Liver (tissue), 8 donors: ENCODE measurements at regions not wholly inside any gene's neighbourhood (a gene's known extent, or its start where the extent isn't known, plus 50 kb on each side); places are given as distances from the start of the nearest gene placed in this dataset.

Source experiments
- DNase-seq: peaks from one replicate; pipeline ENCODE4 v3.0.0-alpha.2; 2017; ENCODE audit warnings: low spot score
- H3K27ac ChIP-seq, 2 donors: one replicate each; pipeline ENCODE4 v1.7.0; 2013; ENCODE audit warnings: inconsistent platforms in 2 of 2, low read length in 2 of 2, control low read depth in 1 of 2, low read depth in 1 of 2, mild to moderate bottlenecking in 1 of 2
- H3K27me3 ChIP-seq, 4 donors: one replicate each; pipeline versions ENCODE4 v1.6.1 to v1.7.0; 2013; ENCODE audit warnings: low read length in 3 of 4, inconsistent platforms in 1 of 4, mild to moderate bottlenecking in 1 of 4, moderate library complexity in 1 of 4; ENCODE audit not compliant: control insufficient read depth in 4 of 4, insufficient read depth in 4 of 4
- H3K36me3 ChIP-seq, 4 donors: one replicate each; pipeline versions ENCODE4 v1.6.1 to v1.7.0; 2013; ENCODE audit warnings: low read length in 3 of 4, mild to moderate bottlenecking in 3 of 4, low read depth in 1 of 4, moderate library complexity in 1 of 4; ENCODE audit not compliant: control insufficient read depth in 4 of 4, insufficient read depth in 3 of 4
- H3K4me1 ChIP-seq, 4 donors: one replicate each; pipeline versions ENCODE4 v1.6.1 to v1.7.0; 2013; ENCODE audit warnings: low read length in 3 of 4, mild to moderate bottlenecking in 3 of 4, moderate library complexity in 1 of 4; ENCODE audit not compliant: control insufficient read depth in 4 of 4, insufficient read depth in 4 of 4
- H3K4me3 ChIP-seq, 3 donors: one replicate each; pipeline versions ENCODE4 v1.6.1 to v1.7.0; 2013; ENCODE audit warnings: low read length in 3 of 3, control low read depth in 1 of 3, low read depth in 1 of 3, mild to moderate bottlenecking in 1 of 3
- H3K9ac ChIP-seq, 2 donors: one replicate each; pipeline ENCODE4 v1.7.0; 2013; ENCODE audit warnings: low read length in 2 of 2, mild to moderate bottlenecking in 2 of 2, moderate library complexity in 2 of 2, control low read depth in 1 of 2, low read depth in 1 of 2
- H3K9me3 ChIP-seq, 4 donors: one replicate each; pipeline versions ENCODE4 v1.6.1 to v1.7.0; 2013; ENCODE audit warnings: low read length in 3 of 4; ENCODE audit not compliant: control insufficient read depth in 4 of 4
- ATF3 ChIP-seq: IDR thresholded peaks from 2 replicates; pipeline ENCODE4 v1.6.1; 2016; ENCODE audit warnings: antibody characterized with exemption
- CTCF ChIP-seq: fragments of 150-350 bp; IDR thresholded peaks from 2 replicates; pipeline ENCODE4 v1.5.1; 2017; ENCODE audit warnings: improper control_type of control experiment, low read depth, low read length; ENCODE audit not compliant: missing input control
- EGR1 ChIP-seq, 2 donors: IDR thresholded peaks; 2 replicates each; pipeline ENCODE4 v1.6.1; 2016 to 2018; ENCODE audit warnings: antibody characterized with exemption in 2 of 2, low read depth in 2 of 2
- FOXA1 ChIP-seq: IDR thresholded peaks from 2 replicates; pipeline ENCODE4 v1.6.1; 2016; ENCODE audit warnings: antibody characterized with exemption
- FOXA2 ChIP-seq: IDR thresholded peaks from 2 replicates; pipeline ENCODE4 v1.6.1; 2016; ENCODE audit warnings: antibody characterized with exemption
- GABPA ChIP-seq, 2 donors: IDR thresholded peaks in 1 of 2; conservative IDR thresholded peaks in 1 of 2; 2 replicates each; pipeline ENCODE4 v1.6.1; 2016; ENCODE audit warnings: antibody characterized with exemption in 2 of 2, mild to moderate bottlenecking in 1 of 2, moderate library complexity in 1 of 2
- HNF4G ChIP-seq: IDR thresholded peaks from 2 replicates; pipeline ENCODE4 v1.6.1; 2016; ENCODE audit warnings: antibody characterized with exemption
- NR2F2 ChIP-seq: IDR thresholded peaks from 2 replicates; pipeline ENCODE4 v1.6.1; 2016; ENCODE audit warnings: antibody characterized with exemption
- RAD21 ChIP-seq, 2 donors: IDR thresholded peaks; 2 replicates each; pipeline ENCODE4 v1.6.1; 2016; ENCODE audit warnings: antibody characterized with exemption in 2 of 2, mild to moderate bottlenecking in 2 of 2
- REST ChIP-seq: IDR thresholded peaks from 2 replicates; pipeline ENCODE4 v1.6.1; 2016; ENCODE audit warnings: antibody characterized with exemption, mild to moderate bottlenecking
- RXRA ChIP-seq, 2 donors: IDR thresholded peaks; 2 replicates each; pipeline ENCODE4 v1.6.1; 2017 to 2018; ENCODE audit warnings: antibody characterized with exemption in 2 of 2, mild to moderate bottlenecking in 1 of 2
- SP1 ChIP-seq: IDR thresholded peaks from 2 replicates; pipeline ENCODE4 v1.6.1; 2018; ENCODE audit warnings: antibody characterized with exemption, mild to moderate bottlenecking
- TAF1 ChIP-seq: conservative IDR thresholded peaks from 2 replicates; pipeline ENCODE4 v1.6.1; 2016; ENCODE audit warnings: antibody characterized with exemption, mild to moderate bottlenecking
- ZBTB33 ChIP-seq: IDR thresholded peaks from 2 replicates; pipeline ENCODE4 v1.6.1; 2016; ENCODE audit warnings: antibody characterized with exemption
- WGBS: extraction: QIAGEN DNeasy Blood & Tissue Kit; methylation state at CpG from one replicate; pipeline ENCODE4 v1.1.7; 2013; 5-methylcytosine and 5-hydroxymethylcytosine counted together
- donor health status: healthy.
- donor health status: healthy.
- donor health status: healthy.
- donor health status: healthy.
- donor health status: healthy.

GRCh38 chr9:82242285-82242963 lies 253.9 kb downstream of the SPATA31D1 start (continued):
- TF ChIP-seq REST (no peak), FOXA1 (no peak), RAD21 (IDR thresholded peaks at IDR 0.05) (no peak)

- 85% methylated on average over 1 of the region's 1 CpG for WGBS
- no peak for DNase-seq
Measured at GRCh38 chr9:82247318-82247717, 258.7 kb downstream of the SPATA31D1 start.

More at GRCh38 chr9:82247318-82247717, 258.7 kb downstream of the SPATA31D1 start:
- no peaks in the 10 kb centered on the region for H3K27me3 ChIP-seq
- no peaks in the 10 kb centered on the region for H3K36me3 ChIP-seq
- no peak overlapping the region for H3K27ac ChIP-seq
- no peak overlapping the region for H3K9ac ChIP-seq
- no peaks in the 10 kb centered on the region for H3K4me1 ChIP-seq
- TF ChIP-seq NR2F2 (no peak), CTCF (no peak), EGR1 (IDR thresholded peaks at IDR 0.05; ENCODE audit: low read depth in 2 of 2) (no peak), ZBTB33 (no peak), RAD21 (IDR thresholded peaks at IDR 0.05) (no peak), SP1 (no peak), RXRA (IDR thresholded peaks at IDR 0.05) (no peak), ATF3 (no peak), FOXA2 (no peak), GABPA (IDR thresholded peaks at IDR 0.05 in 1 of 2, conservative IDR thresholded peaks at IDR 0.05 in 1 of 2) (no peak), REST (no peak), HNF4G (no peak), TAF1 (no peak)
- peaks cover 0 to under 1% (median 0%) of the 10 kb centered on the region in 4 donors for H3K9me3 ChIP-seq
- no peak overlapping the region for H3K4me3 ChIP-seq
